ENCODE measurements at regions not wholly inside any gene's neighbourhood (a gene's known extent, or its start where the extent isn't known, plus 50 kb on each side); places are given as distances from the start of the nearest gene placed in this dataset.

- Histone ChIP-seq H2AK5ac (ENCODE audit: insufficient read length, low read length) (no peak overlapping the region), H4K5ac (ENCODE audit: insufficient read length, low read depth, low read length) (no peak overlapping the region), H2BK12ac (ENCODE audit: insufficient read length, low read depth, low read length) (no peak overlapping the region), H3K4me1 (ENCODE audit: insufficient read depth, low read length) (no peaks in the 10 kb centered on the region; the same call in 1 of the 2 replicates), H3K9me3 (ENCODE audit: control insufficient read depth, low read depth, low read length) (no peaks in the 10 kb centered on the region), H3K4me2 (ENCODE audit: insufficient read depth, insufficient read length, low read length) (no peak overlapping the region), H3K23me2 (ENCODE audit: insufficient read length, low read depth, low read length, poor library complexity, severe bottlenecking) (no peaks in the 10 kb centered on the region), H2BK20ac (ENCODE audit: low read depth, low read length, poor library complexity, severe bottlenecking) (no peak overlapping the region), H3K56ac (ENCODE audit: insufficient read length, low read depth, low read length) (no peak overlapping the region), H3K14ac (ENCODE audit: insufficient read depth, low read length) (no peak overlapping the region), H2AFZ (ENCODE audit: low read length) (no peak overlapping the region), H3K18ac (ENCODE audit: insufficient read length, low read depth, low read length) (no peak overlapping the region), H4K8ac (replicated peaks; ENCODE audit: insufficient read length, low read depth, low read length) (no peak overlapping the region), H3K79me2 (ENCODE audit: insufficient read depth, low read length) (no peaks in the 10 kb centered on the region), H3K23ac (ENCODE audit: insufficient read length, low read depth, low read length) (no peak overlapping the region), H3K27me3 (ENCODE audit: insufficient read depth, low read length) (no peaks in the 10 kb centered on the region), H2BK15ac (ENCODE audit: low read depth, low read length) (no peak overlapping the region), H3K27ac (ENCODE audit: insufficient read length, low read depth, low read length) (no peak overlapping the region), H3K4ac (ENCODE audit: low read depth, low read length) (no peak overlapping the region), H3T11ph (ENCODE audit: low read length) (no peak overlapping the region), H2BK120ac (ENCODE audit: low read depth, low read length, poor library complexity, severe bottlenecking) (no peak overlapping the region), H4K91ac (ENCODE audit: insufficient read length, low read depth, low read length) (no peak overlapping the region), H3K79me1 (ENCODE audit: insufficient read depth, low read depth, low read length, poor library complexity, severe bottlenecking) (no peaks in the 10 kb centered on the region), H3K9ac (ENCODE audit: extremely low read depth, insufficient read length, low read length) (no peak overlapping the region), H4K20me1 (ENCODE audit: control insufficient read depth, insufficient read depth, insufficient read length) (no peaks in the 10 kb centered on the region), H2BK5ac (ENCODE audit: insufficient read length, low read length) (no peak overlapping the region)
- no peak for DNase-seq
- no peak for TF ChIP-seq CTCF (conservative IDR thresholded peaks at IDR 0.05)
- Mint-ChIP-seq H3K27me3 (ENCODE audit: low read depth) (no peaks in the 10 kb centered on the region), H3K36me3 (ENCODE audit: insufficient read depth in 1 of 3, low read depth in 3 of 3) (no peaks in the 10 kb centered on the region), H3K9me3 (no peaks in the 10 kb centered on the region), H3K4me1 (peaks cover 4% of the 10 kb centered on the region in 2 experiments), H3K4me3 (no peak overlapping the region), H3K27ac (no peak overlapping the region)
- WGBS (ENCODE audit: extremely low coverage, insufficient read length, low lambda C conversion rate) = no CpG with 5 or more reads among the region's 5 CpGs
Observed at GRCh38 chr15:81485806-81486205, 111.8 kb upstream of the TMC3 start.

Data from H9 (cell line).